GM21723 (cell line): ENCODE measurements at regions not wholly inside any gene's neighbourhood (a gene's known extent, or its start where the extent isn't known, plus 50 kb on each side); places are given as distances from the start of the nearest gene placed in this dataset.

Experiments
- ATAC-seq: cut with Tn5 transposase; IDR thresholded peaks from one replicate; pipeline ENCODE4 v1.9.1; 2021; ENCODE audit warnings: mild to moderate bottlenecking, moderate library complexity; ENCODE audit not compliant: unreplicated experiment

DNA sequence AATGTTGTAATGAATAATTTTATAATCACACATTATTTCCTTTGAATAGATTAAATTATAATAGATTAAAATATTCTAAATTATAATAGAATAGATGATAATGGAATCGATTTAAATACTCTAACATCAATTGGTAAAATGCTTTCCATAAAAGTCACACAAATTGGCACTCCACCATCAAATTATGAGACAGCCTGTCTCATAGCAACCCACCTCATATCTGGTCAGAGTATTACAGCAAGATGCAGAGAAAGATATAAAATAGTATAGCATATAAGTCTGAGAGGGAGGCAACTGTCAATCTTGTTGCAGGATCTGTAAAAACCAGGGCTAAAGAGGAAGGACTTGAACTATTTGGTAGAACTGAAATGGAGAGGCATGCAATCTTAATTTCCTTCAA is 98.4 kb upstream of the NCKAP5 start:
- ATAC-seq = no peak

- ATAC-seq = no peak
Observed at GRCh38 chr2:133667085-133667484, 98.8 kb upstream of the NCKAP5 start.

- no peak for ATAC-seq
Observed at GRCh38 chr2:133667968-133668367, 99.7 kb upstream of the NCKAP5 start.

DNA sequence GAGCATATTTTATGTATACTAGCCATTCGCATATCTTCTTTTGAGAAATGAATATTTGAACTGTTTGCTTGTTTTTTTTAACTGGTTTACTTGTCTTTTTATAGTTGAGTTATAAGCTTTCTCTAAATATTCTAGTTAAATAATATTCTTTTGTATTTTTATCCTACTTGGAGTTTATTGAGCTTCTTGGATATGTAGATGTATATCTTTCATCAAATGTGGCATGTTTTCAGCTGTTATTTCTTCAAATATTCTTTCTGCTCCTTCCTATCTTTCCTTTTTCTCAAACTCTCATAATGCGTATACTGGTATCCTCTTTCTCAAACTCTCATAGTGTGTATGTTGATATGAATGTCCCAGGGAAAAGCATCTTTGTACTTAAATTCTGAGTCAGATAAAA is 100.3 kb upstream of the NCKAP5 start:
- no peak for ATAC-seq

DNA sequence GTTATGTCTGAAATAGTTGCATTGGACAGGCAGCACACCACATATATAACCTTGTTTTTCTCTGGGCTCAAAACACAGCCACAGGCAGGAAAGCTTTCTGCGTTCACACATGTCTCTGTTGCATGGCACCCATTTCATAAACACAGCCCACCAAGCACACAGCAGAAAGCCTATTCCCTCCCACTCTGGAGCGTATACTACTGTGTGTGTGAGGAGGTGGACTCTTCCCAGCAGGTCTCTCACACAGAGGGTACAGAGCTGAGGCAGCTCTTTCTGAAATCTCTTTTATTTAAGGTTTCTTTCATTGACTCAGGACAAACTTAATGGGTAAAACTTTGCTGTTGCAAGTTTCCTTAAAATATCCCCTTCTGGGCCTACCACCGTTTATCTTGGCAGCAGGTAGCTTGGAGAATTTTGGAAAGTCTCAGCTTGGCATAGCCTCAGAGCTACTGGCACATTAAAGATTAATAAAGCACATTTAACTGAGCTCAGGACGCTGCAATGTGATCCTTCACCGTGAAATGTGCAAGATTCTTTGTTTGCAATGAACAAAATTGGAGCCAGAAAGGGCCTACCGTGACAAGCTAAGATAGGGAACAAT is 105.1 kb upstream of the NCKAP5 start:
- ATAC-seq = no peak

DNA sequence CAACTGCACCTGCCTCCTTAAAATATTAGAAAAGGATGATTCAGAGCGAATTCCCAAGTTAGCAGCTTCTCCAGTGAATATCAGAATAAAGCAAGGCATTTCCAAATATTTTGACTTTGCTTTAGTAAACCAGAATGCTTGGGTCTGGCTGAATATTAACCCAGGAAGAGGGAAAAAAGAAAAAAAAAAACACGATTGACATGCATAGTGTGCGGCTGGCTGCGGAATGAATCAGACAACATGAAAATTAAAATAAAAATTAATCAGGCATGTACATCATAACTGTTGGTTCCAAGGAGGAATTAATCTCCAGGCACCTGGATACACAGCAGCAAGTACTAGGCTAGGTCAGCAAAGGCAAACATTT is 105.8 kb upstream of the NCKAP5 start:
- no peak for ATAC-seq

DNA sequence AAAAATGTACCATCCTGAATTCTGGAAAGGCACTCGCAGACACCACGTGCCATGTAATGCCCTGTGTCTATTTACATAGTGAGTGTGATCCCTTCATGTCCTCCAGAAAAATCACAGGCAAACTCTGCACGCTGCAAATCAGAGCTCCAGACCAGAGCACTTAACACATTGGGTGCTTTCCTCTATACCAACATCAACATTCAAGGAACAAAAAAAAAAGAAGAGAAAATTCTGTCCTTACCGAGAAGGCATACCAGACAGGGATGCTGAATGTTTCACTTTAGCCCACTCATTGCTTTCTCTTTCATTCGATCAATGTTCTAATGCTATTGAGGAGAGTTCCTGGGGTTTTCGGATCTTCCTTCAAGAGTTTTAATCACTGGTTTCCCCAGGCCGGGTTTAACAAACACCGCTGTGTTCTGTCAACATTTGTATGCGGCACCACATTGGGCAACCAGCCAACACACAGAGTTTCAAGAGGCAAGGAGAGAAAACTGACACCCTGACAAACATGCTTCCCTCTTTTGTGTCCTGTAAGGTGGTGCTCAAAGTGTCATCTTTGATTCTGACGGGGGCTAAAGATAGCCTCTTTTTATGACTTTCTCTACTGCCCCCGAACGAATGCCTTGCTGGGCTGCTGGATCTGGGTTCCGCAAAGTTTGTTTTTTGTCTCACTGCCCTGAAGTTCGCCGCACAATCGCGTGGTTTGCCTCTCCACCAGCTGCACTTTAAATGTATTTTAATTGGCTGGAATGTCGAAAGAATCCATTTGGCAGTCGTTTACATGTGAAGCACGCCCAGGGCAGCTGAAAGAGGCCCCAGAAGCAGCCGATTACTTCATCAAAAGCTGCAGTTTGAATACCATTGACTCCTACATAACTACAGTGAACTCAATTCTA is 106.4 kb upstream of the NCKAP5 start:
- no peak for ATAC-seq

- ATAC-seq = no peak
Observed at GRCh38 chr2:133676392-133677130, 108.3 kb upstream of the NCKAP5 start.

DNA sequence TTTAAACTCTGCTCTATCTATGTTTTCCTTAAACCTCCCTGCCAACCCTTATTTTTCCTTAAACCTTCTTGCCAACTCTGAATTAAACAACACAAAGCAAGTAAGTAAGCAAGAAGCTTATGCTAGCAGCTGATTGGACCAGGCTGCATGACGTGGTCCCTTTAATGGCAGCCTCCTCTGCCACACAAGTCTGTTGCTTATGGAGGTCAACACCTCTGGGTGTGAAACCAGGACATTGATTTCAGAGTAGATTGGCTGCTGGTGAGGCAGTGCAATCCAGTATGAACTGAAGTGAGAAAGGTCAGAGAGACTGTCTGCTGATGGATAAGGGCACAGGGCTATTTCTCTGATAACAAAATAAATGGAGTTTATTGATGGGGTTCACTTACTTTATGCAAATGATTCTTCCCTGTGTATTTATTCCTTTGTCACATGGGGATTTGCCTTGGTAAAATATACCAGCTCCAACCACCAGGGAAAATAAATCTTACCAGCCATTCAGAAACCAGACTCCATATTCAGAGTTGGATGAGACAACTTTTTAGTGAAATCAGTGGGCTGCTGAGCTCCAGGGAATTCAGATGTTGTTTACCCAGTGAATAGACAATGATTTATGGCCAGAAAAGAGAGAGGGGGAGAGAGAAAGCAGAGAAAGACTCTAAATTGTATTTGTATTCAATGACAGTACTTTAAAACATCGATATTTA is 112.2 kb upstream of the NCKAP5 start:
- ATAC-seq = no peak

DNA sequence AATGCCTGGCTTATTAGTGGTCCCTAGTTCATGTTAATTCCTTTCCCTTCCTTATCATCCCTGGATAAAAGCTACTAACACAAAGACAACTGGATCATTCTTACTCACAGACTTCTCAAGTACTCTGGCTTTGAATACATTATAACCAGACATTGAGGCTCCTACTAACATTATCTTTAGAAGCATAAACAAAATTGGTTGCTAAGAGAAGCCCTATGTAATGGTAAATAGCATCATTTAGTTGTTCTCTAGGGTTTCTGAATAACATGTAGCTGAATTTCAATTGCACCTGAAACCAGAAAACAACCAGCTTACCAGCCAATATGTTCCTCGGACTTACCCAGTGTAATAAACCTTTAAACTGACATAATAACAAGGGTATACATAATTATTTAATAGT is 114.1 kb upstream of the NCKAP5 start:
- ATAC-seq = no peak

GRCh38 chr2:133682906-133683305 is 114.6 kb upstream of the NCKAP5 start:
- ATAC-seq = no peak

DNA sequence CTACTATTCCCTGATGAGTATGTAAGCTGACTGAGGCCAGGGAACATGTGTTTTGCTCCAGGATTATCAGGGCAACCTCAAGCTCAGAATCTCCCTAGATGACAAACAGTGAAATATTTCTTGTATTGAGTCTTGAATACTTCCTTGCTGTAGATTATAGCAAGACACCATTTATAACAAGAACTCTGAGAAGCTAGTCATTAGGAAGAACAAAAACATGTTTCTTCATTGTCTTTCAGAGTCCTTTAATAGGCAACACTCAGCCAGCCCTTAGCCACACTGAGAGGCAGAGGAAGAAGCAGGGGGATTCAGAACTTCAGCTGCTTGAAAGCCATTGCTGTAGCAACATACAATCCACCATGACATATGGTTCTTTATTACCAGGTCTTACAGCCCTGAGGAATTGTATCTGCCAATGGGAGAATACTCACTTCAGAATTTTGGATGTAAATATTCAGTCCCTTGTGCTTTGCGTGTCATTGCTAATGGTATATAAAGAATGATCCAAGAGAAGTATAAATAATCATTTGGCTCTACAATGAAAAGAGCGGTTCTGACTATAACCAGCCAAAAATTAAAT is 117.5 kb upstream of the NCKAP5 start:
- no peak for ATAC-seq

DNA sequence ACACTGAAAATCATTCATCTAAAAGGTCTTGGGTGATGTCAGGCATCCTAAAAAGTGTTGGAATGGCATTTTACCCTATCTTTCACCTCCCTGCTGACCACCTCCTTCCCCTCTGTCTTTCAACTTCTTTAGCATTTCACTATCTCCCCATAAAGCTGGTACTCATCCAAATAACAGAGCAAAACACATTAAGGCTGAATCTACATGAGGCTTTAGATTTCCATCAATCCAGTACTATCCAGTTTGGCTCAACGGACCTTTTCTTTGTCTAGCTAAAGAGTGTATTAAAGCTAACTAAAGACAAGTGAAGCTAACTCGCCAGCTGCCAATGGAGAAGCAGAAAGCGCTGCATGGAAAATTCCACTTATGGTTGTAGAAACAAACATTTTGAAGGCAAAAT is 122.5 kb upstream of the NCKAP5 start:
- no peak for ATAC-seq

- no peak for ATAC-seq
Observed at GRCh38 chr2:133691336-133691735, 123.1 kb upstream of the NCKAP5 start.

- no peak for ATAC-seq
Observed at GRCh38 chr2:133705287-133705686, 137.0 kb upstream of the NCKAP5 start.

DNA sequence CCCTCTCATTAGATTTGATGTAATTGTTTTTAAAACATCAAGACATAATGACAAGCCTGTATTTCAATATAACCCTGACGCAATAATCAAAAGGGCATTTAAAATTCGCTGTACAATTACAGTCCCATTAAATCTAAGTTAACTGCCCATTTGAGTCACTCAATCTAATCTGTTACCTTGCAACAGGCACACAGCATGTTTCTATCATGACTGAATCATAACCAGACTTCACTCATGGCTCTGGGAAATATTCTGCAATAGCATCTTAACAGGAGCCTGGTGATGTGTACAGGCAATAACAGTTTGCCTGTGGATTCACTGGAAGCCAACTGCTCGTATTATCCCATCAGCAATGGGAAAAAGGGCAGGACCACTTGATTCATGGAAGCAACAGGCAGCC is 142.3 kb upstream of the NCKAP5 start:
- no peak for ATAC-seq

GRCh38 chr2:133711201-133711600 is 142.9 kb upstream of the NCKAP5 start:
- ATAC-seq = no peak

- ATAC-seq = no peak
Observed at GRCh38 chr2:133711806-133712205, 143.5 kb upstream of the NCKAP5 start.

- ATAC-seq = no peak
Observed at GRCh38 chr2:133712369-133712768, 144.1 kb upstream of the NCKAP5 start.

DNA sequence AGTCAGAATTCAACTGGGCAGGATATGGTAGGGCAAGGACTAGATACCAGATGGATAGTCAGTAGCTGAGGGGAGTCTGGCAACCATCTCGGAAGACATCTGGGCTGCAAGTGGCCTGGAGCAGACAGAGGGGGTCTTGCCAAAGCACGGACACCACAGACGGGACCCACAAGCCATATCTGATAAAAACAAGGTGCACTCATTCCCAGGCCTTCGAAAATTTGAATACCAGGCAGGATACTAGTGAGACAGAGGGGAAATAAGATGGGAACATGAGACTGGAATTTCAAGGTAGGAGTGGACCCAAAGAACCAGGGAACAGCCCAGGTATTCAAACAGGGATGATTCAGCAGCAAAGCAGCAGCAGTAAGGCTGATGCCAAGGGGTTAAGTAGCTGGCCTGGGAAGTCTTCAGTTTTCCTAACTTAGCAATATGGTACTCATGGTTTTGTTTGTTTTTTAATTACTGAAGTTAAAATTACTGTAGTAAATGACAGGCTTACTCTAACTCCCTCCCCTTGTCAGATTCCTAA is 144.9 kb upstream of the NCKAP5 start:
- no peak for ATAC-seq

DNA sequence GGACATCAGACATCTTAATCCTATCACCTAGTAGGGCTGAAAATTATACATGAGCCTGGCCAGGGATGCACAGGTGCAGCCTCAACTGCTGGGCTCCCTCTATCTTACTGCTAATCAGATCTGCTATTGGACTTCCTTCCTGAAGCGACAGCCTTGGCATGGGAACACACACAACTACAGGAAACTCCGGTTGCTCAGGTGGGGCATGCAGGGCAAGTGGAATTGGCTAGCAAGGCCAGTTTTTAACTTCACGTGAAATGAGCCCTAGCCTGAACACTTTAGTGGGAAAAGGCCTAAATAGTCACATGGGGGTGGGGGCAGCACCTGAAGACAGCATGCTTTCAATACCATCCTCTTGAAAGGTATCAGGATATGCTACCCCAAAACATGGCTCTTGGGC is 147.9 kb upstream of the NCKAP5 start:
- ATAC-seq = no peak
